GM23338 (cell line): ENCODE measurements at regions not wholly inside any gene's neighbourhood (a gene's known extent, or its start where the extent isn't known, plus 50 kb on each side); places are given as distances from the start of the nearest gene placed in this dataset.

Experiments used
- ATAC-seq: fragments of 200-7000 bp; cut with Tn5 transposase; 3 replicates; pipeline ENCODE4 v1.9.1; 2020
- DNase-seq: peaks from one replicate; pipeline ENCODE4 v3.0.0-alpha.2; 2015; ENCODE audit warnings: low spot score
- H2AFZ ChIP-seq: fragments of 200-600 bp; sonication (generic); 2 replicates; pipeline ENCODE4 v1.8.0; 2016; ENCODE audit warnings: antibody characterized with exemption, mild to moderate bottlenecking, moderate library complexity
- H3F3A ChIP-seq: fragments of 200-600 bp; sonication (generic); replicated peaks from 2 replicates; pipeline ENCODE4 v1.8.0; 2017; ENCODE audit warnings: antibody characterized with exemption, mixed run types, low read depth
- H3K27ac ChIP-seq: fragments of 200-600 bp; sonication (generic); 2 replicates; pipeline ENCODE4 v1.6.1; 2016; ENCODE audit warnings: low read depth
- H3K27me3 ChIP-seq: fragments of 200-600 bp; sonication (generic); 2 replicates; pipeline ENCODE4 v1.8.0; 2016; ENCODE audit warnings: mild to moderate bottlenecking, mixed run types, moderate library complexity; ENCODE audit not compliant: insufficient read depth
- H3K36me3 ChIP-seq: fragments of 200-600 bp; sonication (generic); 2 replicates; pipeline ENCODE4 v1.8.0; 2016; ENCODE audit warnings: mild to moderate bottlenecking; ENCODE audit not compliant: insufficient read depth
- H3K4me1 ChIP-seq: fragments of 200-600 bp; sonication (generic); 2 replicates; pipeline ENCODE4 v1.8.0; 2016; ENCODE audit warnings: mild to moderate bottlenecking, moderate library complexity; ENCODE audit not compliant: insufficient read depth
- H3K4me2 ChIP-seq: fragments of 200-600 bp; sonication (generic); 2 replicates; pipeline ENCODE4 v1.7.1; 2017; ENCODE audit warnings: mixed run types
- H3K4me3 ChIP-seq: fragments of 200-600 bp; sonication (generic); 2 replicates; pipeline ENCODE4 v1.6.1; 2016; ENCODE audit warnings: mixed run types
- H3K79me2 ChIP-seq: fragments of 200-600 bp; sonication (generic); replicated peaks from 2 replicates; pipeline ENCODE4 v1.8.0; 2017; ENCODE audit warnings: mild to moderate bottlenecking; ENCODE audit not compliant: insufficient read depth
- H3K9me2 ChIP-seq: fragments of 200-600 bp; sonication (generic); 2 replicates; pipeline ENCODE4 v1.8.0; 2017; ENCODE audit not compliant: insufficient read depth
- H4K20me1 ChIP-seq: fragments of 200-600 bp; sonication (generic); replicated peaks from 2 replicates; pipeline ENCODE4 v1.8.0; 2017; ENCODE audit warnings: mild to moderate bottlenecking; ENCODE audit not compliant: insufficient read depth
- H3K27ac Mint-ChIP-seq: 2 replicates; pipeline ENCODE4 v1.8.0; 2020; ENCODE audit warnings: inconsistent platforms, mild to moderate bottlenecking, moderate library complexity, mixed read lengths
- H3K27me3 Mint-ChIP-seq: 3 replicates; pipeline ENCODE4 v1.8.0; 2022; ENCODE audit warnings: low read depth, mild to moderate bottlenecking, moderate library complexity, mixed read lengths, inconsistent platforms; ENCODE audit not compliant: insufficient read depth, poor library complexity
- H3K36me3 Mint-ChIP-seq: 3 replicates; pipeline ENCODE4 v1.8.0; 2021; ENCODE audit warnings: low read depth, mild to moderate bottlenecking, inconsistent platforms, moderate library complexity, mixed read lengths
- H3K4me1 Mint-ChIP-seq: 3 replicates; pipeline ENCODE4 v1.8.0; 2020; ENCODE audit warnings: mild to moderate bottlenecking, inconsistent platforms, mixed read lengths
- H3K4me3 Mint-ChIP-seq: 3 replicates; pipeline ENCODE4 v1.8.0; 2021; ENCODE audit warnings: moderate library complexity, mild to moderate bottlenecking, inconsistent platforms, mixed read lengths
- H3K9me3 Mint-ChIP-seq: 3 replicates; pipeline ENCODE4 v1.8.0; 2020; ENCODE audit warnings: moderate library complexity, mild to moderate bottlenecking, inconsistent platforms, mixed read lengths
- CREB1 ChIP-seq: fragments of 250-450 bp; sonication (Bioruptor Pico); IDR thresholded peaks from 2 replicates; pipeline ENCODE4 v1.5.0; 2020; ENCODE audit warnings: low read depth, mild to moderate bottlenecking, moderate library complexity
- EZH2 ChIP-seq: fragments of 200-600 bp; sonication (generic); IDR thresholded peaks from one replicate; pipeline ENCODE4 v1.8.0; 2017; ENCODE audit warnings: antibody characterized with exemption, mild to moderate bottlenecking, low read depth; ENCODE audit not compliant: unreplicated experiment
- EZH2phosphoT487 ChIP-seq: fragments of 200-600 bp; sonication (generic); IDR thresholded peaks from one replicate; pipeline ENCODE4 v1.8.1; 2018; ENCODE audit warnings: antibody characterized with exemption; ENCODE audit not compliant: unreplicated experiment
- JUNB ChIP-seq: IDR thresholded peaks from one replicate; pipeline ENCODE4 v1.6.1; 2016; ENCODE audit warnings: antibody characterized with exemption; ENCODE audit not compliant: unreplicated experiment
- NANOG ChIP-seq: IDR thresholded peaks from 2 replicates; pipeline ENCODE4 v1.6.1; 2016; ENCODE audit warnings: antibody characterized with exemption, borderline replicate concordance
- POLR2AphosphoS5 ChIP-seq: IDR thresholded peaks from 2 replicates; pipeline ENCODE4 v1.6.1; 2016; ENCODE audit warnings: antibody characterized with exemption, low read depth
- STAT1 ChIP-seq: IDR thresholded peaks from one replicate; pipeline ENCODE4 v1.6.1; 2016; ENCODE audit warnings: antibody characterized with exemption; ENCODE audit not compliant: unreplicated experiment
- ZNF114 ChIP-seq: fragments of 250-450 bp; sonication (Bioruptor Pico); IDR thresholded peaks from 2 replicates; pipeline ENCODE4 v1.5.0; 2020; ENCODE audit warnings: mild to moderate bottlenecking, moderate library complexity
- ZNF331 ChIP-seq: fragments of 250-450 bp; sonication (Bioruptor Pico); IDR thresholded peaks from 2 replicates; pipeline ENCODE4 v1.5.0; 2020; ENCODE audit warnings: low read depth, mild to moderate bottlenecking, moderate library complexity
- TF ChIP-seq, protein P1 (sequence below): fragments of 250-450 bp; sonication (Bioruptor Pico); IDR thresholded peaks from 2 replicates; pipeline ENCODE4 v1.5.0; 2020; ENCODE audit warnings: mild to moderate bottlenecking, moderate library complexity
- TF ChIP-seq, protein P2 (sequence below): IDR thresholded peaks from one replicate; pipeline ENCODE4 v1.6.1; 2018; ENCODE audit warnings: antibody characterized with exemption; ENCODE audit not compliant: unreplicated experiment
- TF ChIP-seq, protein P3 (sequence below): IDR thresholded peaks from 2 replicates; pipeline ENCODE4 v1.6.1; 2016; ENCODE audit warnings: antibody characterized with exemption
- TF ChIP-seq, protein P4 (sequence below), 2 experiments: fragments of 200-600 bp in 1 of 2; sonication (generic) in 1 of 2; conservative IDR thresholded peaks; 2 replicates each; pipeline versions ENCODE4 v1.5.1 to v1.6.1; 2016 to 2017; ENCODE audit warnings: antibody characterized with exemption in 2 of 2, low read depth in 2 of 2, mild to moderate bottlenecking in 2 of 2, moderate library complexity in 1 of 2

DNA sequence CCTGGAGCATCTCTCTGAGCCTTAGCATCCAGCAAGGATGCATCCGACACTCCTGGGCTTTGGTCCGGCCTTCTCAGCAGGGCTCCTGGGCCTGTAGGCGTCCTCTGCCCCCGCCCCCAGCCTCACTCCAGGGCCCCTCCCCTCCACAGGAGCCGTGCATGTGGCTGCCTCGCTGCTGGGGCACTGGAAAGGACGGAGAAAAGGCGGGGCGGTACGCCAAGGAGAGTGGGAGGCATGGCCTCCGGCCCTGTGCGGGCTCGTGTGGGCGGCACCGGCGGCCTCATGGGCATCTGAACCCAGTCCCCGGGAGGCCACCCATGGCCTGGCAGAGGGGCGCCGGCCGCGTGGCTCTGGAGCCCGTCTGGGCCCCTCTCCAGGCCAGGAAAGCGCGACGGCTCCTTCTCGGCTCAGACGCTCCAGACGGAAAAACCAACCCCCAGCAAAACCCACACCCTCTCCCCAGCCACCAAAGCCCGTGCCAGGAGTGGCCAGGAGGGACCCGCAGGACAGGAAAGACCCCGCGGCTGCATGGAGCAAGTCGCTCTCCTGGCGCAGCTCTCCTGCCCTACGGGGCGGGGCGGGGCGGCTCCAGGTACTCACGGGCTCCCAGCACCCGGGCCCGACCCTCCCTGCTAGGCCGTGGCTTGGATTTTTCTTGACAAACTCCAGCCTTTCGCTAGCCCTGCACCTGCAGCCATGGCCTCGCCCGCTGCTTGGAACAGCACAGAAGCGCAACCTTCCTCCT lies 419.9 kb downstream of the QKI start:
- no peaks in the 10 kb centered on the region for H3K27me3 ChIP-seq
- 0 out of 2 replicates have a peak, but pooled peaks cover 6% of the 10 kb centered on the region for H3K9me2 ChIP-seq
- DNase-seq (peak; percentile 19), ATAC-seq (peak; percentile 76)
- H4K20me1 ChIP-seq = no peaks in the 10 kb centered on the region
- H3K27ac ChIP-seq = no peak overlapping the region
- no peaks in the 10 kb centered on the region for H3K36me3 ChIP-seq
- Mint-ChIP-seq H3K4me1 (peaks cover 10% of the 10 kb centered on the region; the same call in 1 of the 3 replicates), H3K4me3 (no peak overlapping the region), H3K36me3 (no peaks in the 10 kb centered on the region), H3K27me3 (peaks cover 2% of the 10 kb centered on the region), H3K27ac (no peak overlapping the region), H3K9me3 (no peaks in the 10 kb centered on the region)
- no peaks in the 10 kb centered on the region for H3K4me1 ChIP-seq
- no peak overlapping the region for H3K4me3 ChIP-seq
- no peak overlapping the region for H3K4me2 ChIP-seq
- TF ChIP-seq, protein P1, sequence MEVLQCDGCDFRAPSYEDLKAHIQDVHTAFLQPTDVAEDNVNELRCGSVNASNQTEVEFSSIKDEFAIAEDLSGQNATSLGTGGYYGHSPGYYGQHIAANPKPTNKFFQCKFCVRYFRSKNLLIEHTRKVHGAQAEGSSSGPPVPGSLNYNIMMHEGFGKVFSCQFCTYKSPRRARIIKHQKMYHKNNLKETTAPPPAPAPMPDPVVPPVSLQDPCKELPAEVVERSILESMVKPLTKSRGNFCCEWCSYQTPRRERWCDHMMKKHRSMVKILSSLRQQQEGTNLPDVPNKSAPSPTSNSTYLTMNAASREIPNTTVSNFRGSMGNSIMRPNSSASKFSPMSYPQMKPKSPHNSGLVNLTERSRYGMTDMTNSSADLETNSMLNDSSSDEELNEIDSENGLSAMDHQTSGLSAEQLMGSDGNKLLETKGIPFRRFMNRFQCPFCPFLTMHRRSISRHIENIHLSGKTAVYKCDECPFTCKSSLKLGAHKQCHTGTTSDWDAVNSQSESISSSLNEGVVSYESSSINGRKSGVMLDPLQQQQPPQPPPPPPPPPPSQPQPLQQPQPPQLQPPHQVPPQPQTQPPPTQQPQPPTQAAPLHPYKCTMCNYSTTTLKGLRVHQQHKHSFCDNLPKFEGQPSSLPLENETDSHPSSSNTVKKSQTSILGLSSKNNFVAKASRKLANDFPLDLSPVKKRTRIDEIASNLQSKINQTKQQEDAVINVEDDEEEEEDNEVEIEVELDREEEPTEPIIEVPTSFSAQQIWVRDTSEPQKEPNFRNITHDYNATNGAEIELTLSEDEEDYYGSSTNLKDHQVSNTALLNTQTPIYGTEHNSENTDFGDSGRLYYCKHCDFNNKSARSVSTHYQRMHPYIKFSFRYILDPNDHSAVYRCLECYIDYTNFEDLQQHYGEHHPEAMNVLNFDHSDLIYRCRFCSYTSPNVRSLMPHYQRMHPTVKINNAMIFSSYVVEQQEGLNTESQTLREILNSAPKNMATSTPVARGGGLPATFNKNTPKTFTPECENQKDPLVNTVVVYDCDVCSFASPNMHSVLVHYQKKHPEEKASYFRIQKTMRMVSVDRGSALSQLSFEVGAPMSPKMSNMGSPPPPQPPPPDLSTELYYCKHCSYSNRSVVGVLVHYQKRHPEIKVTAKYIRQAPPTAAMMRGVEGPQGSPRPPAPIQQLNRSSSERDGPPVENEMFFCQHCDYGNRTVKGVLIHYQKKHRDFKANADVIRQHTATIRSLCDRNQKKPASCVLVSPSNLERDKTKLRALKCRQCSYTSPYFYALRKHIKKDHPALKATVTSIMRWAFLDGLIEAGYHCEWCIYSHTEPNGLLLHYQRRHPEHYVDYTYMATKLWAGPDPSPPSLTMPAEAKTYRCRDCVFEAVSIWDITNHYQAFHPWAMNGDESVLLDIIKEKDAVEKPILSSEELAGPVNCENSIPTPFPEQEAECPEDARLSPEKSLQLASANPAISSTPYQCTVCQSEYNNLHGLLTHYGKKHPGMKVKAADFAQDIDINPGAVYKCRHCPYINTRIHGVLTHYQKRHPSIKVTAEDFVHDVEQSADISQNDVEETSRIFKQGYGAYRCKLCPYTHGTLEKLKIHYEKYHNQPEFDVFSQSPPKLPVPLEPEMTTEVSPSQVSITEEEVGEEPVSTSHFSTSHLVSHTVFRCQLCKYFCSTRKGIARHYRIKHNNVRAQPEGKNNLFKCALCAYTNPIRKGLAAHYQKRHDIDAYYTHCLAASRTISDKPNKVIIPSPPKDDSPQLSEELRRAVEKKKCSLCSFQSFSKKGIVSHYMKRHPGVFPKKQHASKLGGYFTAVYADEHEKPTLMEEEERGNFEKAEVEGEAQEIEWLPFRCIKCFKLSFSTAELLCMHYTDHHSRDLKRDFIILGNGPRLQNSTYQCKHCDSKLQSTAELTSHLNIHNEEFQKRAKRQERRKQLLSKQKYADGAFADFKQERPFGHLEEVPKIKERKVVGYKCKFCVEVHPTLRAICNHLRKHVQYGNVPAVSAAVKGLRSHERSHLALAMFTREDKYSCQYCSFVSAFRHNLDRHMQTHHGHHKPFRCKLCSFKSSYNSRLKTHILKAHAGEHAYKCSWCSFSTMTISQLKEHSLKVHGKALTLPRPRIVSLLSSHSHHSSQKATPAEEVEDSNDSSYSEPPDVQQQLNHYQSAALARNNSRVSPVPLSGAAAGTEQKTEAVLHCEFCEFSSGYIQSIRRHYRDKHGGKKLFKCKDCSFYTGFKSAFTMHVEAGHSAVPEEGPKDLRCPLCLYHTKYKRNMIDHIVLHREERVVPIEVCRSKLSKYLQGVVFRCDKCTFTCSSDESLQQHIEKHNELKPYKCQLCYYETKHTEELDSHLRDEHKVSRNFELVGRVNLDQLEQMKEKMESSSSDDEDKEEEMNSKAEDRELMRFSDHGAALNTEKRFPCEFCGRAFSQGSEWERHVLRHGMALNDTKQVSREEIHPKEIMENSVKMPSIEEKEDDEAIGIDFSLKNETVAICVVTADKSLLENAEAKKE (CRISPR knock-in tag) = no peak
- no peak for TF ChIP-seq CREB1 (CRISPR knock-in tag)
- TF ChIP-seq NANOG = no peak
- no peak for TF ChIP-seq EZH2phosphoT487
- no peak for TF ChIP-seq EZH2
- TF ChIP-seq, protein P2, sequence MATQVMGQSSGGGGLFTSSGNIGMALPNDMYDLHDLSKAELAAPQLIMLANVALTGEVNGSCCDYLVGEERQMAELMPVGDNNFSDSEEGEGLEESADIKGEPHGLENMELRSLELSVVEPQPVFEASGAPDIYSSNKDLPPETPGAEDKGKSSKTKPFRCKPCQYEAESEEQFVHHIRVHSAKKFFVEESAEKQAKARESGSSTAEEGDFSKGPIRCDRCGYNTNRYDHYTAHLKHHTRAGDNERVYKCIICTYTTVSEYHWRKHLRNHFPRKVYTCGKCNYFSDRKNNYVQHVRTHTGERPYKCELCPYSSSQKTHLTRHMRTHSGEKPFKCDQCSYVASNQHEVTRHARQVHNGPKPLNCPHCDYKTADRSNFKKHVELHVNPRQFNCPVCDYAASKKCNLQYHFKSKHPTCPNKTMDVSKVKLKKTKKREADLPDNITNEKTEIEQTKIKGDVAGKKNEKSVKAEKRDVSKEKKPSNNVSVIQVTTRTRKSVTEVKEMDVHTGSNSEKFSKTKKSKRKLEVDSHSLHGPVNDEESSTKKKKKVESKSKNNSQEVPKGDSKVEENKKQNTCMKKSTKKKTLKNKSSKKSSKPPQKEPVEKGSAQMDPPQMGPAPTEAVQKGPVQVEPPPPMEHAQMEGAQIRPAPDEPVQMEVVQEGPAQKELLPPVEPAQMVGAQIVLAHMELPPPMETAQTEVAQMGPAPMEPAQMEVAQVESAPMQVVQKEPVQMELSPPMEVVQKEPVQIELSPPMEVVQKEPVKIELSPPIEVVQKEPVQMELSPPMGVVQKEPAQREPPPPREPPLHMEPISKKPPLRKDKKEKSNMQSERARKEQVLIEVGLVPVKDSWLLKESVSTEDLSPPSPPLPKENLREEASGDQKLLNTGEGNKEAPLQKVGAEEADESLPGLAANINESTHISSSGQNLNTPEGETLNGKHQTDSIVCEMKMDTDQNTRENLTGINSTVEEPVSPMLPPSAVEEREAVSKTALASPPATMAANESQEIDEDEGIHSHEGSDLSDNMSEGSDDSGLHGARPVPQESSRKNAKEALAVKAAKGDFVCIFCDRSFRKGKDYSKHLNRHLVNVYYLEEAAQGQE = no peak
- no peak for TF ChIP-seq STAT1
- TF ChIP-seq ZNF114 (CRISPR knock-in tag) = no peak
- TF ChIP-seq, protein P3, sequence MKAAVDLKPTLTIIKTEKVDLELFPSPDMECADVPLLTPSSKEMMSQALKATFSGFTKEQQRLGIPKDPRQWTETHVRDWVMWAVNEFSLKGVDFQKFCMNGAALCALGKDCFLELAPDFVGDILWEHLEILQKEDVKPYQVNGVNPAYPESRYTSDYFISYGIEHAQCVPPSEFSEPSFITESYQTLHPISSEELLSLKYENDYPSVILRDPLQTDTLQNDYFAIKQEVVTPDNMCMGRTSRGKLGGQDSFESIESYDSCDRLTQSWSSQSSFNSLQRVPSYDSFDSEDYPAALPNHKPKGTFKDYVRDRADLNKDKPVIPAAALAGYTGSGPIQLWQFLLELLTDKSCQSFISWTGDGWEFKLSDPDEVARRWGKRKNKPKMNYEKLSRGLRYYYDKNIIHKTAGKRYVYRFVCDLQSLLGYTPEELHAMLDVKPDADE = no peak
- TF ChIP-seq JUNB = no peak
- TF ChIP-seq, protein P4, sequence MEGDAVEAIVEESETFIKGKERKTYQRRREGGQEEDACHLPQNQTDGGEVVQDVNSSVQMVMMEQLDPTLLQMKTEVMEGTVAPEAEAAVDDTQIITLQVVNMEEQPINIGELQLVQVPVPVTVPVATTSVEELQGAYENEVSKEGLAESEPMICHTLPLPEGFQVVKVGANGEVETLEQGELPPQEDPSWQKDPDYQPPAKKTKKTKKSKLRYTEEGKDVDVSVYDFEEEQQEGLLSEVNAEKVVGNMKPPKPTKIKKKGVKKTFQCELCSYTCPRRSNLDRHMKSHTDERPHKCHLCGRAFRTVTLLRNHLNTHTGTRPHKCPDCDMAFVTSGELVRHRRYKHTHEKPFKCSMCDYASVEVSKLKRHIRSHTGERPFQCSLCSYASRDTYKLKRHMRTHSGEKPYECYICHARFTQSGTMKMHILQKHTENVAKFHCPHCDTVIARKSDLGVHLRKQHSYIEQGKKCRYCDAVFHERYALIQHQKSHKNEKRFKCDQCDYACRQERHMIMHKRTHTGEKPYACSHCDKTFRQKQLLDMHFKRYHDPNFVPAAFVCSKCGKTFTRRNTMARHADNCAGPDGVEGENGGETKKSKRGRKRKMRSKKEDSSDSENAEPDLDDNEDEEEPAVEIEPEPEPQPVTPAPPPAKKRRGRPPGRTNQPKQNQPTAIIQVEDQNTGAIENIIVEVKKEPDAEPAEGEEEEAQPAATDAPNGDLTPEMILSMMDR (conservative IDR thresholded peaks at IDR 0.05; ENCODE audit: low read depth in 2 of 2) = no peak
- TF ChIP-seq POLR2AphosphoS5 = no peak
- no peak for TF ChIP-seq ZNF331 (CRISPR knock-in tag)
- H3K79me2 ChIP-seq = no peaks in the 10 kb centered on the region
- H3F3A ChIP-seq = no peaks in the 10 kb centered on the region
- peak overlapping the region; percentile 63 for H2AFZ ChIP-seq
